Liver (tissue), 3 donors: ENCODE measurements at regions not wholly inside any gene's neighbourhood (a gene's known extent, or its start where the extent isn't known, plus 50 kb on each side); places are given as distances from the start of the nearest gene placed in this dataset.

Experiments
- CTCF ChIP-seq: fragments of 150-350 bp; IDR thresholded peaks from 2 replicates; pipeline ENCODE4 v1.5.1; 2017; ENCODE audit warnings: improper control_type of control experiment, low read depth, low read length; ENCODE audit not compliant: missing input control
- FOXA1 ChIP-seq: IDR thresholded peaks from 2 replicates; pipeline ENCODE4 v1.6.1; 2016; ENCODE audit warnings: antibody characterized with exemption
- GABPA ChIP-seq, 2 donors: IDR thresholded peaks in 1 of 2; conservative IDR thresholded peaks in 1 of 2; 2 replicates each; pipeline ENCODE4 v1.6.1; 2016; ENCODE audit warnings: antibody characterized with exemption in 2 of 2, mild to moderate bottlenecking in 1 of 2, moderate library complexity in 1 of 2
- HNF4A ChIP-seq, 2 donors: conservative IDR thresholded peaks; 2 replicates each; pipeline ENCODE4 v1.6.1; 2016; ENCODE audit warnings: antibody characterized with exemption in 2 of 2, mild to moderate bottlenecking in 2 of 2
- HNF4G ChIP-seq: IDR thresholded peaks from 2 replicates; pipeline ENCODE4 v1.6.1; 2016; ENCODE audit warnings: antibody characterized with exemption
- JUND ChIP-seq, 2 donors: IDR thresholded peaks; 2 replicates each; pipeline ENCODE4 v1.6.1; 2016; ENCODE audit warnings: antibody characterized with exemption in 2 of 2
- MAX ChIP-seq: IDR thresholded peaks from 2 replicates; pipeline ENCODE4 v1.6.1; 2016; ENCODE audit warnings: antibody characterized with exemption
- REST ChIP-seq: IDR thresholded peaks from 2 replicates; pipeline ENCODE4 v1.6.1; 2016; ENCODE audit warnings: antibody characterized with exemption, mild to moderate bottlenecking
- SP1 ChIP-seq: IDR thresholded peaks from 2 replicates; pipeline ENCODE4 v1.6.1; 2018; ENCODE audit warnings: antibody characterized with exemption, mild to moderate bottlenecking
- TAF1 ChIP-seq: conservative IDR thresholded peaks from 2 replicates; pipeline ENCODE4 v1.6.1; 2016; ENCODE audit warnings: antibody characterized with exemption, mild to moderate bottlenecking
- YY1 ChIP-seq: IDR thresholded peaks from 2 replicates; pipeline ENCODE4 v1.6.1; 2016; ENCODE audit warnings: antibody characterized with exemption, mild to moderate bottlenecking
- donor health status: healthy.
- donor health status: healthy.

GRCh38 chr3:103127737-103128136 is 692.9 kb downstream of the ZPLD1 start:
- no peak for TF ChIP-seq CTCF
- no peak for TF ChIP-seq GABPA (IDR thresholded peaks at IDR 0.05 in 1 of 2, conservative IDR thresholded peaks at IDR 0.05 in 1 of 2)
- TF ChIP-seq MAX, result no peak
- no peak for TF ChIP-seq JUND (IDR thresholded peaks at IDR 0.05)
- TF ChIP-seq YY1, result no peak
- no peak for TF ChIP-seq REST
- TF ChIP-seq FOXA1, result no peak
- no peak for TF ChIP-seq TAF1
- no peak for TF ChIP-seq HNF4A (conservative IDR thresholded peaks at IDR 0.05)
- TF ChIP-seq SP1, result no peak
- TF ChIP-seq HNF4G, result no peak
